ENCODE measurements at regions not wholly inside any gene's neighbourhood (a gene's known extent, or its start where the extent isn't known, plus 50 kb on each side); places are given as distances from the start of the nearest gene placed in this dataset.

- FAIRE-seq (no peak), DNase-seq (ENCODE audit: low read depth in 1 of 2, low spot score in 2 of 2) (no peak)
- Histone ChIP-seq H4K8ac (ENCODE audit: extremely low read depth, insufficient read depth, low read length) (no peak overlapping the region), H2BK15ac (ENCODE audit: low read length) (no peak overlapping the region), H3K79me1 (ENCODE audit: low read depth, low read length) (no peaks in the 10 kb centered on the region), H3K9me3 (ENCODE audit: insufficient read depth in 2 of 2, low read depth in 1 of 2, low read length in 1 of 2) (no peaks in the 10 kb centered on the region), H3K27me3 (replicated peaks in 1 of 4; ENCODE audit: control insufficient read depth in 3 of 4, extremely low read depth in 1 of 4, insufficient read depth in 3 of 4, low read length in 3 of 4) (peaks cover 0 to 1% (median 0%) of the 10 kb centered on the region in 4 experiments; a peak in 1 of 7 replicates), H3K4ac (replicated peaks; ENCODE audit: insufficient read length, low read depth, low read length) (no peak overlapping the region), H3K4me2 (ENCODE audit: insufficient read depth in 1 of 2, low read depth in 2 of 2, low read length in 2 of 2) (no peak overlapping the region), H3K9ac (replicated peaks in 1 of 4; ENCODE audit: extremely low read depth in 1 of 4, low read depth in 3 of 4, low read length in 3 of 4) (no peak overlapping the region), H3K36me3 (ENCODE audit: control insufficient read depth in 2 of 4, insufficient read depth in 4 of 4, low read length in 3 of 4) (no peaks in the 10 kb centered on the region), H2BK5ac (ENCODE audit: low read depth, low read length) (no peak overlapping the region), H3K14ac (ENCODE audit: insufficient read length) (no peak overlapping the region), H2BK120ac (replicated peaks; ENCODE audit: low read depth, low read length) (no peak overlapping the region), H2AFZ (ENCODE audit: low read length) (no peak overlapping the region), H3K4me1 (replicated peaks in 1 of 4; ENCODE audit: control insufficient read depth in 3 of 4, insufficient read depth in 4 of 4, low read length in 3 of 4) (no peaks in the 10 kb centered on the region), H3K79me2 (ENCODE audit: control insufficient read depth in 1 of 2, insufficient read depth in 2 of 2, low read length in 2 of 2) (no peaks in the 10 kb centered on the region), H2BK20ac (ENCODE audit: low read length) (no peak overlapping the region), H4K5ac (ENCODE audit: insufficient read length, low read depth, low read length) (no peak overlapping the region), H3K23ac (ENCODE audit: insufficient read length) (no peak overlapping the region), H3K23me2 (ENCODE audit: low read depth, low read length) (no peaks in the 10 kb centered on the region), H3K4me3 (ENCODE audit: extremely low read depth in 1 of 4, insufficient read depth in 2 of 4, low read depth in 3 of 4, low read length in 4 of 4) (no peak overlapping the region), H3K56ac (replicated peaks; ENCODE audit: insufficient read length, low read depth, low read length) (no peak overlapping the region), H4K20me1 (replicated peaks in 1 of 2; ENCODE audit: control insufficient read depth in 1 of 2, insufficient read depth in 2 of 2, low read length in 2 of 2) (no peaks in the 10 kb centered on the region), H2BK12ac (ENCODE audit: low read depth, low read length) (no peak overlapping the region), H3K18ac (ENCODE audit: extremely low read depth, low read length) (no peak overlapping the region), H2AK5ac (ENCODE audit: low read depth, low read length) (no peak overlapping the region), H3K27ac (ENCODE audit: low read depth, low read length) (no peak overlapping the region), H4K91ac (replicated peaks; ENCODE audit: insufficient read length, low read length) (no peak overlapping the region)
- CTCF ChIA-PET (ENCODE audit: partially characterized antibody) = no interaction called here
- POLR2A ChIA-PET (ENCODE audit: partially characterized antibody) = no interaction called here
- WGBS, 2 experiments (ENCODE audit: extremely low coverage in 1 of 2, insufficient coverage in 1 of 2, insufficient read length in 1 of 2, insufficient replicate concordance in 2 of 2, low coverage in 1 of 2, low lambda C conversion rate in 2 of 2, missing lambda C conversion rate in 1 of 2) = 92% methylated on average over 4 of the region's 4 CpGs; no CpG with 5 or more reads in 1 of the 2 experiments
- TF ChIP-seq SIX5 (IDR thresholded peaks at IDR 0.05; ENCODE audit: low read depth, low read length) = no peak
- peak; percentile 88 for TF ChIP-seq MAFK (IDR thresholded peaks at IDR 0.05; ENCODE audit: low read depth, low read length)
- no peak for TF ChIP-seq FOSL1 (IDR thresholded peaks at IDR 0.05; ENCODE audit: insufficient read depth, low read depth, low read length)
Observed at GRCh38 chr7:115271332-115272235, 349.7 kb downstream of the MDFIC start.
